ENCODE measurements at regions not wholly inside any gene's neighbourhood (a gene's known extent, or its start where the extent isn't known, plus 50 kb on each side); places are given as distances from the start of the nearest gene placed in this dataset.

DNA sequence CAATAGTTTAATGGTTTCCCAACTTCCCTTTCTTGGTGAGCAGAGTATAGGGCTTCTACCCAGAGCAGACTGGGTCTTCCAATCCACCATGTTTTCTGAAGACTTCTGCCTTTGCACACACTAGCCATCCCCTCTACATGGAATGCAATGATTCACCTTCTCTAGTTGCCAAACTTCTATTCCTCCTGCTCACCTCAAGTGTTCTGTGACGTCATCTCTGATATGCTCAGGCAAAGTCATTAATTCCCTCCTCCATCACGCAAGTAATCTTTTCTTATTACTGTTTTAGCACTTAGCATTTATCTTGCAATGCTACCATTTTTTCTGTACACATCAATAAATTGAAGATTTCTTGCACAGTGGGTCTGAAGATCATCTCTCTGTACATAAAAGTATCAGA is 174.2 kb downstream of the RBM26 start:
- H3K36me3 Mint-ChIP-seq: no peaks in the 10 kb centered on the region
- no peaks in the 10 kb centered on the region for H3K36me3 ChIP-seq (replicated peaks in 1 of 2; ENCODE audit: control insufficient read depth in 1 of 2, insufficient read depth in 2 of 2, low read length in 2 of 2)
- no peak overlapping the region for H3K4me3 ChIP-seq (replicated peaks in 1 of 3; ENCODE audit: low read depth in 2 of 3, low read length in 3 of 3)
- peaks cover 10 to 11% of the 10 kb centered on the region in 2 donors for H3K4me1 ChIP-seq (ENCODE audit: control insufficient read depth in 1 of 2, insufficient read depth in 2 of 2, low read length in 2 of 2)
- 100% methylated on average over 1 of the region's 2 CpGs for WGBS (ENCODE audit: insufficient coverage)
- H3K4me1 Mint-ChIP-seq: peaks cover 10% of the 10 kb centered on the region
- peaks cover 0 to 9% of the 10 kb centered on the region in 2 donors for H3K9me3 ChIP-seq (replicated peaks in 1 of 2; ENCODE audit: control insufficient read depth in 1 of 2, insufficient read depth in 1 of 2, low read length in 2 of 2)
- peaks cover 0 to 3% (median 0%) of the 10 kb centered on the region in 3 donors for H3K27me3 Mint-ChIP-seq (ENCODE audit: low read depth in 3 of 3)
- no peaks in the 10 kb centered on the region for H3K79me2 ChIP-seq (ENCODE audit: insufficient read depth, low read length)
- H3K9me3 Mint-ChIP-seq: peaks cover 0 to 18% (median 8%) of the 10 kb centered on the region in 7 donors
- TF ChIP-seq, protein P1, sequence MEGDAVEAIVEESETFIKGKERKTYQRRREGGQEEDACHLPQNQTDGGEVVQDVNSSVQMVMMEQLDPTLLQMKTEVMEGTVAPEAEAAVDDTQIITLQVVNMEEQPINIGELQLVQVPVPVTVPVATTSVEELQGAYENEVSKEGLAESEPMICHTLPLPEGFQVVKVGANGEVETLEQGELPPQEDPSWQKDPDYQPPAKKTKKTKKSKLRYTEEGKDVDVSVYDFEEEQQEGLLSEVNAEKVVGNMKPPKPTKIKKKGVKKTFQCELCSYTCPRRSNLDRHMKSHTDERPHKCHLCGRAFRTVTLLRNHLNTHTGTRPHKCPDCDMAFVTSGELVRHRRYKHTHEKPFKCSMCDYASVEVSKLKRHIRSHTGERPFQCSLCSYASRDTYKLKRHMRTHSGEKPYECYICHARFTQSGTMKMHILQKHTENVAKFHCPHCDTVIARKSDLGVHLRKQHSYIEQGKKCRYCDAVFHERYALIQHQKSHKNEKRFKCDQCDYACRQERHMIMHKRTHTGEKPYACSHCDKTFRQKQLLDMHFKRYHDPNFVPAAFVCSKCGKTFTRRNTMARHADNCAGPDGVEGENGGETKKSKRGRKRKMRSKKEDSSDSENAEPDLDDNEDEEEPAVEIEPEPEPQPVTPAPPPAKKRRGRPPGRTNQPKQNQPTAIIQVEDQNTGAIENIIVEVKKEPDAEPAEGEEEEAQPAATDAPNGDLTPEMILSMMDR (IDR thresholded peaks at IDR 0.05): no peak
- no peak overlapping the region for H3K27ac ChIP-seq (ENCODE audit: low read depth in 1 of 2, low read length in 2 of 2)
- H3K4me2 ChIP-seq (replicated peaks; ENCODE audit: extremely low read depth, low read length, poor library complexity, severe bottlenecking): no peak overlapping the region
- H3K9ac ChIP-seq (ENCODE audit: insufficient read depth, low read length, poor library complexity, severe bottlenecking): no peak overlapping the region
- no peaks in the 10 kb centered on the region for H4K20me1 ChIP-seq (ENCODE audit: insufficient read depth, low read length)
- no peak overlapping the region for H3K27ac Mint-ChIP-seq
- no peak overlapping the region for H3K4me3 Mint-ChIP-seq
- no peak for DNase-seq
- intact Hi-C loops (cut with micrococcal nuclease): no loop called here
- H3K27me3 ChIP-seq (ENCODE audit: control insufficient read depth in 2 of 2, insufficient read depth in 2 of 2, low read length in 2 of 2): no peaks in the 10 kb centered on the region
- no peak overlapping the region for H2AFZ ChIP-seq (ENCODE audit: insufficient read depth, low read depth, low read length, poor library complexity, severe bottlenecking)

DNA sequence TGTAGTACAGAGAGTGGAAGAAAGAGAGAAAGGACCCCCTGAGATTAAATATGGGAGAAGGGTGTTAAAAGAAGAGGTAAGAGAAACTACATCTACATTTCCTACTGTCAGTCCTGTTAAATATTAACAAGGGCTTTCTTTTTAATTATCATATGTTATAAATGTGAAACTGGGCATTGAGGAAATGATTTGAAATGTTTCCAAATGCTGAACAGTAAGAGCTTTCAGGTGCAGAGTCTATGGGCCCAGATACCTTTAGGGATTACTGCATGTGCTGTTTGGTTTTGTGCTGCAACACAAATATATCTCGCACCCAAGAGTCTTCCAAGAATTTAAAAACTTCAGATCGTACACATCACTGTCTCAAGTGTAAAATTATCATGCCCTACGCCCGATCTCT is 176.3 kb downstream of the RBM26 start:
- intact Hi-C loops (cut with micrococcal nuclease): no loop called here
- Mint-ChIP-seq H3K4me3 (no peak overlapping the region), H3K27me3 (ENCODE audit: low read depth in 3 of 3) (peaks cover under 1 to 3% (median 2%) of the 10 kb centered on the region in 3 donors), H3K9me3 (peaks cover 2 to 10% (median 4%) of the 10 kb centered on the region in 7 donors), H3K27ac (no peak overlapping the region), H3K4me1 (peaks cover 15% of the 10 kb centered on the region), H3K36me3 (peaks cover 0 to 4% of the 10 kb centered on the region in 2 donors)
- Histone ChIP-seq H3K4me2 (replicated peaks; ENCODE audit: extremely low read depth, low read length, poor library complexity, severe bottlenecking) (no peak overlapping the region), H2AFZ (ENCODE audit: insufficient read depth, low read depth, low read length, poor library complexity, severe bottlenecking) (no peak overlapping the region), H3K9ac (ENCODE audit: insufficient read depth, low read length, poor library complexity, severe bottlenecking) (no peak overlapping the region), H3K27me3 (ENCODE audit: control insufficient read depth in 2 of 2, insufficient read depth in 2 of 2, low read length in 2 of 2) (no peaks in the 10 kb centered on the region), H3K4me3 (replicated peaks in 1 of 3; ENCODE audit: low read depth in 2 of 3, low read length in 3 of 3) (no peak overlapping the region), H4K20me1 (ENCODE audit: insufficient read depth, low read length) (no peaks in the 10 kb centered on the region), H3K36me3 (replicated peaks in 1 of 2; ENCODE audit: control insufficient read depth in 1 of 2, insufficient read depth in 2 of 2, low read length in 2 of 2) (no peaks in the 10 kb centered on the region), H3K4me1 (ENCODE audit: control insufficient read depth in 1 of 2, insufficient read depth in 2 of 2, low read length in 2 of 2) (peaks cover 12 to 14% of the 10 kb centered on the region in 2 donors), H3K9me3 (replicated peaks in 1 of 2; ENCODE audit: control insufficient read depth in 1 of 2, insufficient read depth in 1 of 2, low read length in 2 of 2) (peaks cover 0 to 9% of the 10 kb centered on the region in 2 donors), H3K79me2 (ENCODE audit: insufficient read depth, low read length) (no peaks in the 10 kb centered on the region), H3K27ac (ENCODE audit: low read depth in 1 of 2, low read length in 2 of 2) (no peak overlapping the region)
- TF ChIP-seq, protein P1 (IDR thresholded peaks at IDR 0.05): no peak
- no peak for DNase-seq
- no CpG with 5 or more reads among the region's 4 CpGs for WGBS (ENCODE audit: insufficient coverage)

Data from CD14-positive monocyte (primary cell).